ENCODE measurements at regions not wholly inside any gene's neighbourhood (a gene's known extent, or its start where the extent isn't known, plus 50 kb on each side); places are given as distances from the start of the nearest gene placed in this dataset.

GRCh38 chr7:27362026-27362425 is 119.4 kb downstream of the EVX1 start:
- DNase-seq: no peak

GRCh38 chr7:27364344-27364758 is 121.7 kb downstream of the EVX1 start:
- DNase-seq: peak in 2 of 3 donors; percentile 14 to 67

- no peak for DNase-seq
Measured at GRCh38 chr7:27367179-27367932, 124.8 kb downstream of the EVX1 start.

GRCh38 chr7:27367933-27368549 is 125.4 kb downstream of the EVX1 start:
- DNase-seq: no peak

GRCh38 chr7:27374958-27375841 is 132.6 kb downstream of the EVX1 start:
- no peak for DNase-seq

- peak in 2 of 3 donors; percentile 58 to 71 for DNase-seq
Measured at GRCh38 chr7:27375958-27376357, 133.4 kb downstream of the EVX1 start.

GRCh38 chr7:27377988-27378387 is 135.4 kb downstream of the EVX1 start:
- DNase-seq: no peak

GRCh38 chr7:27382307-27382706 is 139.7 kb downstream of the EVX1 start:
- DNase-seq: no peak

GRCh38 chr7:27386581-27386980 is 144.0 kb downstream of the EVX1 start:
- no peak for DNase-seq

GRCh38 chr7:27387864-27388263 is 145.3 kb downstream of the EVX1 start:
- DNase-seq: no peak

GRCh38 chr7:27388561-27388960 is 146.0 kb downstream of the EVX1 start:
- DNase-seq: peak in 2 of 3 donors; percentile 19 to 59

GRCh38 chr7:27389496-27389895 is 146.9 kb downstream of the EVX1 start:
- DNase-seq: peak; percentile 67 to 92 (median 83)

- no peak for DNase-seq
Measured at GRCh38 chr7:27392477-27392876, 149.9 kb downstream of the EVX1 start.

- DNase-seq: no peak
Measured at GRCh38 chr7:27394871-27395270, 152.3 kb downstream of the EVX1 start.

GRCh38 chr7:27395626-27396025 is 153.0 kb downstream of the EVX1 start:
- no peak for DNase-seq

- DNase-seq: no peak
Measured at GRCh38 chr7:27397503-27397902, 154.9 kb downstream of the EVX1 start.

- peak in 1 of 3 donors; percentile 46 for DNase-seq
Measured at GRCh38 chr7:27398851-27399250, 156.2 kb downstream of the EVX1 start.

- no peak for DNase-seq
Measured at GRCh38 chr7:27399791-27400567, 157.4 kb downstream of the EVX1 start.

- DNase-seq: no peak
Measured at GRCh38 chr7:27405780-27406179, 163.2 kb downstream of the EVX1 start.

- no peak for DNase-seq
Measured at GRCh38 chr7:27409311-27409710, 166.7 kb downstream of the EVX1 start.

- DNase-seq: no peak
Measured at GRCh38 chr7:27409776-27410175, 167.2 kb downstream of the EVX1 start.

Data from muscle of back (tissue), 3 donors.